ENCODE measurements at regions not wholly inside any gene's neighbourhood (a gene's known extent, or its start where the extent isn't known, plus 50 kb on each side); places are given as distances from the start of the nearest gene placed in this dataset.

GRCh38 chr22:47787501-47788227 is 1025.2 kb downstream of the TBC1D22A start:
- TF ChIP-seq, protein P1, sequence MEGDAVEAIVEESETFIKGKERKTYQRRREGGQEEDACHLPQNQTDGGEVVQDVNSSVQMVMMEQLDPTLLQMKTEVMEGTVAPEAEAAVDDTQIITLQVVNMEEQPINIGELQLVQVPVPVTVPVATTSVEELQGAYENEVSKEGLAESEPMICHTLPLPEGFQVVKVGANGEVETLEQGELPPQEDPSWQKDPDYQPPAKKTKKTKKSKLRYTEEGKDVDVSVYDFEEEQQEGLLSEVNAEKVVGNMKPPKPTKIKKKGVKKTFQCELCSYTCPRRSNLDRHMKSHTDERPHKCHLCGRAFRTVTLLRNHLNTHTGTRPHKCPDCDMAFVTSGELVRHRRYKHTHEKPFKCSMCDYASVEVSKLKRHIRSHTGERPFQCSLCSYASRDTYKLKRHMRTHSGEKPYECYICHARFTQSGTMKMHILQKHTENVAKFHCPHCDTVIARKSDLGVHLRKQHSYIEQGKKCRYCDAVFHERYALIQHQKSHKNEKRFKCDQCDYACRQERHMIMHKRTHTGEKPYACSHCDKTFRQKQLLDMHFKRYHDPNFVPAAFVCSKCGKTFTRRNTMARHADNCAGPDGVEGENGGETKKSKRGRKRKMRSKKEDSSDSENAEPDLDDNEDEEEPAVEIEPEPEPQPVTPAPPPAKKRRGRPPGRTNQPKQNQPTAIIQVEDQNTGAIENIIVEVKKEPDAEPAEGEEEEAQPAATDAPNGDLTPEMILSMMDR (IDR thresholded peaks at IDR 0.05): no peak
- TF ChIP-seq POLR2AphosphoS5 (IDR thresholded peaks at IDR 0.05) (no peak), EP300 (IDR thresholded peaks at IDR 0.05) (no peak), POLR2A (IDR thresholded peaks at IDR 0.05) (no peak)
